ENCODE measurements at regions not wholly inside any gene's neighbourhood (a gene's known extent, or its start where the extent isn't known, plus 50 kb on each side); places are given as distances from the start of the nearest gene placed in this dataset.
A peak's percentile ranks its signal among the peaks of the same experiment; 100 is the strongest.

DNA sequence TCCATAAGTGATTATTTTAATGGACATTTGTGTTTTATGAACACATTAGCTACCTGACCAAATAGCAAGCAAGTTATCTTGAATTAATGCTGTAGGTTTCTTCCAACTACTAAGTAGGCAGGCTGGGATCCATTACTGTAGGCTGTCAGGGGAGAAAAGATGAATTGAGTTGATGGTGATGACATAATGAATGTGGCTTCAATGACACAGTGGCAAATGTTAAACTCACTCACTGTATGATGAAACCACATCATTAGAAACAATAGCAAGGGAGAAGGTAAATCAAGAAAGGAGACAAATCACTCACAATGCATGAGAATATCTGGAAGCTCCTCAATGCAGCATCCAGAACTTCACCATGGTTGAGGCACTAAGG lies 529.7 kb upstream of the CITED2 start:
- TF ChIP-seq, protein P1, sequence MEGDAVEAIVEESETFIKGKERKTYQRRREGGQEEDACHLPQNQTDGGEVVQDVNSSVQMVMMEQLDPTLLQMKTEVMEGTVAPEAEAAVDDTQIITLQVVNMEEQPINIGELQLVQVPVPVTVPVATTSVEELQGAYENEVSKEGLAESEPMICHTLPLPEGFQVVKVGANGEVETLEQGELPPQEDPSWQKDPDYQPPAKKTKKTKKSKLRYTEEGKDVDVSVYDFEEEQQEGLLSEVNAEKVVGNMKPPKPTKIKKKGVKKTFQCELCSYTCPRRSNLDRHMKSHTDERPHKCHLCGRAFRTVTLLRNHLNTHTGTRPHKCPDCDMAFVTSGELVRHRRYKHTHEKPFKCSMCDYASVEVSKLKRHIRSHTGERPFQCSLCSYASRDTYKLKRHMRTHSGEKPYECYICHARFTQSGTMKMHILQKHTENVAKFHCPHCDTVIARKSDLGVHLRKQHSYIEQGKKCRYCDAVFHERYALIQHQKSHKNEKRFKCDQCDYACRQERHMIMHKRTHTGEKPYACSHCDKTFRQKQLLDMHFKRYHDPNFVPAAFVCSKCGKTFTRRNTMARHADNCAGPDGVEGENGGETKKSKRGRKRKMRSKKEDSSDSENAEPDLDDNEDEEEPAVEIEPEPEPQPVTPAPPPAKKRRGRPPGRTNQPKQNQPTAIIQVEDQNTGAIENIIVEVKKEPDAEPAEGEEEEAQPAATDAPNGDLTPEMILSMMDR (conservative IDR thresholded peaks at IDR 0.05; ENCODE audit: low read depth, low read length) = no peak
- no peak overlapping the region for H3K4me3 ChIP-seq (ENCODE audit: low read length)
- no peak for DNase-seq (ENCODE audit: low read depth)

DNA sequence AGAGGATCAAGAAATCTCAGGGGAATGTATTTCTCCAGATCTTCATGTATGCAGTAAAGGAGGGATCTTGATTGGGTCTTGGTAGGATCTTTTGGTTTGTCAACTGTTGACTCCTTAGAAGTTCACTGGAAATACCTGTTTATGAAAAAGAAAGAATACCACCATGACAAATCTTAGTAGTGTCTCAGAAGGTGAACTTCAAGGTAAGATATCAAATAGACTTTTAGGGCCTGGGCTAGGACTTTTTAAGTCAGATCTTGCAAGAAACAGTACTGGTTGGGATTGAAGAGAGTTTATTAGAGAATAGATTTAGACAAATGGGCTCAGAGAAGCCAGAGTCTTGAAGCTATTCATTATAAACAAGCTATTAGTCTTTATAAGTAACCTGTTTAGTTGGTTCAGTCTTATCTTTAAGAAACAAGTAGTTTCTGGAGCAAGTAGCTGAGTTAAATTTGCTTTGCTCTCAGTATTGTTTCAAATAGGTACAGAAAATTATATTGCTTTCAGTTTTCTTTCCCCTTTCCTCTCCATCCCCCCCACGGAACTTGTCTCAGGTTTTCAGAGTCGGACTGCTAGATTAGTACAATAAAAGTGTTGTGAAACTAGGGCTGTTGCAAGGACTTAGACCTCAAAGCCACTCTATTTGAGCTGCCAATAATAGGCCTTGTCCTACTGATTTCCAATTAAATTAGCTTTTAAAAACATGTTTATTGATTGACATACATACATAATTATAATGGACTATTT lies 529.1 kb upstream of the CITED2 start:
- no peak overlapping the region for H3K4me3 ChIP-seq (ENCODE audit: low read length)
- no peak for DNase-seq (ENCODE audit: low read depth)
- TF ChIP-seq, protein P1 (conservative IDR thresholded peaks at IDR 0.05; ENCODE audit: low read depth, low read length) = no peak

DNA sequence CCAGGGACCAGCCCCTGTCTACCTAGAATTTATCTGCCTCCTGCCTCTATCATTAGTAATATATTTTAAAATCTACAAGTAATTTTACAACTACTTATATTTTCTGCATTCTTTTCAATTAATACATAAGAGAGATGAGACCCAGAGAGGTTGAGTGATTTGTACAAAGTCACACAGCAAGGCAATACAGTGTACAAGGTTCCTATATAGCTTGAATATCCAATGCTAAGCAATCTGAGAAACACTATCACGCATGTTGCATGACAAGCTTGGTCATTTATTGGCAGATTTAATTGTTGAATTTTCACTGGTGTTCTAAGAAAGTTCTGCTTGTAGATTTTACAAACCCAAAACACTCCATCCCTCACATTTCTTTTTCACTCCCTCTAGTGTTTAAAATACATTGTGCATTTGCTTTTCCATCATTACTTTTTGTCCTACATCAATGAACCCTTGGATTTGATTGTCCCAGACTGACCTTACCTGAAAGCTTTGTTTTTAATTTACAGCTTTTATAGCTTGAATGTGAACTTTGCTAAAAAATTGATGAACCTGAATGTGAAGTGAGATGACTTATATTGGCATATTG lies 520.9 kb upstream of the CITED2 start:
- no peak overlapping the region for H3K4me3 ChIP-seq (ENCODE audit: low read length)
- no peak for DNase-seq (ENCODE audit: low read depth)
- TF ChIP-seq, protein P1 (conservative IDR thresholded peaks at IDR 0.05; ENCODE audit: low read depth, low read length) = no peak

DNA sequence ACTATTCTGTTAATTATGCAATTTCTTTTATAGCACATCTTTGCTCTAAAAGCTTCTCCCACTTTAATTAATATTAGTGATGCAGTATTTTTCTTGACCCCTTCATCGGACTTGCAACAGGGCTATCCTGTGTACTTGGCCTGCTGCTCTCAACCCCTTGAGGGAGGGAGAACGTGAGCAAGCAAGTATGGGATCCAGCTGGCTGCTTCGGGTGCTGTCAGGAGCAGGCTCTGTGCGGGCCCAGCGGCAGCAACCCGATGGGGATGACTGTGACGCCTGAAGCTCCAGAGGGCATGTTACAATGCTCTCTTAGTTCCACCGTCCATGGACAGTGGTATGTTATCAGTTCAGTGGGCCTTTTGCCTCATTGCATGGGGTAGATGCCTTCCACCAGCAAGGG lies 519.8 kb upstream of the CITED2 start:
- no peak for DNase-seq (ENCODE audit: low read depth)
- TF ChIP-seq, protein P1 (conservative IDR thresholded peaks at IDR 0.05; ENCODE audit: low read depth, low read length) = no peak
- H3K4me3 ChIP-seq (ENCODE audit: low read length) = no peak overlapping the region

DNA sequence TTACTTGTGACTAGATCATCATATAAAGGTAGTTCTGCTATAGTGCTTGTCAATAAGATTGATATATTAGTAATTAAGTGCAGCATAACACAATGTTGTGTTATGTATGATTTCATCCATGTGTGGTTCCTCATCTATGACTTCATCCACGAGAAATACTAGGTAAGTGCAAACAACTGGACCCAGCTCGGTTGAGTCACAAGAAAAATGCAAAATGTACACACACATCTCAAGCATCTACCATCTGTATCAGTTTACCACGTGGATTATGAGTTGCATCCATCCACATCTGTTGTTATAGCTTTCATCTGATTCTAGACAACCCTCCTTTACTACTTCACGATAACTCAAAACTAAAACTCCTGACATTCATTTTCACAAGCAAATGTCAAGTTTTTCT lies 517.0 kb upstream of the CITED2 start:
- no peak overlapping the region for H3K4me3 ChIP-seq (ENCODE audit: low read length)
- TF ChIP-seq, protein P1 (conservative IDR thresholded peaks at IDR 0.05; ENCODE audit: low read depth, low read length) = no peak
- no peak for DNase-seq (ENCODE audit: low read depth)

DNA sequence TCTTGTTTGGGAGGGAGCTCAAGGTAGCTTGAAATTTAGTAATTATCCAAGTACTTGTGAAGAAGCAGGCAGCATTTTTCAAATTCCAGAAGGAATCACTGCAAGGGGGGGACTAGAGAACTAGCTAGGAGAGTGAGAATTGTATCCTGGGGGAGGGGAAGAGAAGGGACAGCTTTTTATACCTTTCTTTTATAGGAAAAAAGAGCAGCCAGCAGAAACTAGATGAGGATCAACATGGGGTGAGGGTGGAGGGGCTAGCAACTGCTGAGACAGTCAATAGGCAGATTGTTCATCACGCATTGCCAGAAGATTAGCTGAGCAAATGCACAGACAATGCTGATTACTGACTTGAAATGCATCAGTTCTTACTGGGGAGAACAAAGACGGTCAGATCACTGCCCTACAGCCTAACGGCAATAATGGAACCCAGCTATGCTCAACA lies 514.3 kb upstream of the CITED2 start:
- DNase-seq (ENCODE audit: low read depth) = peak; percentile 40
- H3K4me3 ChIP-seq (ENCODE audit: low read length) = no peak overlapping the region
- TF ChIP-seq, protein P1 (conservative IDR thresholded peaks at IDR 0.05; ENCODE audit: low read depth, low read length) = no peak

DNA sequence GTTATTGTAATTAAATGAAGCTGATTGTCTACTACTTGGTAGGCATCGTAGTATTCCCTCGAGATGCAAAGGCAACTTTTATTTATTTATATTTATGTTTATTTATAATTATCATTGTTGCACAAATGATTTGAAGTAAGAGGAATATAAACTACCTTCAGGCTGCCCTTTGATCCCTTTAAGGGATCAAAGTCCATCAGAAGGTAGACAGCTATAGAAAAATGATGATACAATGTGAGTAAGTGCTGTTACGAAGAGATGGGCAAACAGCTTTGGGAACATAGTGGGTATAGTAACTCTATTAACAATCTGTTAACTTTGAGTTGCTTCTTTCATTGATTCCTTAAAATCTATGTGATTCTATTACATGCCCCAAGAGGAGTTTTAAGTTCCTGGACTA lies 512.8 kb upstream of the CITED2 start:
- no peak overlapping the region for H3K4me3 ChIP-seq (ENCODE audit: low read length)
- no peak for DNase-seq (ENCODE audit: low read depth)
- TF ChIP-seq, protein P1 (conservative IDR thresholded peaks at IDR 0.05; ENCODE audit: low read depth, low read length) = no peak
